GM12874 (cell line): ENCODE measurements at regions not wholly inside any gene's neighbourhood (a gene's known extent, or its start where the extent isn't known, plus 50 kb on each side); places are given as distances from the start of the nearest gene placed in this dataset.

Experiments
- CTCF ChIP-seq: IDR thresholded peaks from 2 replicates; pipeline ENCODE4 v1.5.1; 2011; ENCODE audit warnings: low read depth, mild to moderate bottlenecking, control low read depth, low read length, moderate library complexity; ENCODE audit not compliant: insufficient read depth

- TF ChIP-seq CTCF = no peak
These were observed 289.6 kb downstream of the EFHB start for GRCh38 chr3:19644405-19644804.

GRCh38 chr3:19641408-19641807 lies 292.6 kb downstream of the EFHB start:
- TF ChIP-seq CTCF = no peak

- TF ChIP-seq CTCF = no peak
These were observed 301.6 kb downstream of the EFHB start for GRCh38 chr3:19632099-19633074.

- TF ChIP-seq CTCF = no peak
These were observed 335.1 kb downstream of the EFHB start for GRCh38 chr3:19598870-19599269.

- TF ChIP-seq CTCF = no peak
These were observed 337.6 kb downstream of the EFHB start for GRCh38 chr3:19596408-19596807.

- no peak for TF ChIP-seq CTCF
These were observed 338.1 kb downstream of the EFHB start for GRCh38 chr3:19595884-19596283.
